GM18505 (cell line): ENCODE measurements at regions not wholly inside any gene's neighbourhood (a gene's known extent, or its start where the extent isn't known, plus 50 kb on each side); places are given as distances from the start of the nearest gene placed in this dataset.

Experiments used
- ATAC-seq: cut with Tn5 transposase; IDR thresholded peaks from one replicate; pipeline ENCODE4 v1.9.1; 2021; ENCODE audit not compliant: unreplicated experiment
- POLR2A ChIP-seq: IDR thresholded peaks from 4 replicates; pipeline ENCODE4 v1.6.1; 2011; ENCODE audit warnings: borderline replicate concordance; ENCODE audit not compliant: insufficient read depth, insufficient read length; ENCODE audit errors: extremely low read depth

DNA sequence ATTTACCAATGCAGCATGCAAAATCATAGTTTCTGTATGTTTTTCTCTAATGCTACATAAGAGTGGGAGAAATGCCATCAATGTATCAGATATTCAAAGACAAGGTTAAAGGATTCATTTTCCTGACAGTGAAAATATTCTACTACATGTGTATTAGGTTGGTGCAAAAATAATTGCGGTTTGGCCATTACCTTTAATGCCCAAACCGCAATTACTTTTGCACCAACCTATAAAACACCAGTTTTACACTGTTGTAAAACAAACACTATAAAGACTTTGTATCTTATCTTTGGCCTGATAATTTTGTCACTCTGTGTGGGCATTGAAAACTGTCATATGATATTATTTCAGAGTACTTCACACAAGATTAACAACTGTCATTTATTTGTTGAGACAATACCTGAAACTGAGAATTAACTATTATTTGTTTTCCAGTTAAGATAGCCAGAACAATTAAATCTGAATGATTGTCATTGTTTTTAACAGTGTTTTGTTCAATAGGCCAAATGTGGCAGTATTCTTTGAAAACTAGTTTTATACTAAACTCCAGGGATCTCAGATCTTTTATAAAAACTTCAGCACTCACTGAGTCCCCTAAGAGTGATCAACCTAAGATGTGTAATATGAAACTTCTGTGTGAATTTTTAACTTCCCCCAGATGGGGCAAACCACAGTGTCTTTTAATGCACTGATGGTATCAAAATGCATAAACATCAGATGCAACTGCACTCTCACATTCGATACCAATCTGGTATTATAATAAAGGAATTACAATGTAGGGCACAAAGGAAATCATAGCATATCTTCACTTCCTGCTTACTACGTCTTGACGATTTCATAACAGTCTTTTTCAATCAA, 53.8 kb upstream of the FBN2 start:
- TF ChIP-seq POLR2A = no peak
- ATAC-seq = no peak

DNA sequence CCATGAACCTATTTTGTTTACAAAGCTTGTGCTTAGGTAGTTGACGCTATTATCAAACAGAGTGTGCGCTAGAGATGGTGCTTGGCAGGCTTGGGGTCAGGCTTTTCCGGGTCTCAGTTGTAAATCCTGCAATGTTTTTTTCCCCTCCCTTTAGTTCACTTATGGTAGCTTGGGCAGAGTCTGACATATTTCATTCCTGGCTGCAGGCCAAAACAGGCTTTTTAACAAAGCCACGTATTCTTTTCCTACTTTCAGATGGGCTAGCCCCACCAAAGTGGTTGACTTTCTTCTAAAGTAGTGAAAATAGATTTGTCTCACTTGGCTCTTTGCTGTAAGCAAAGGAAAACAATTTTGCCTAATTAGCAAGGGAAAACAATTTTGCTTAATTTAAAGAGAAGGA, 58.0 kb upstream of the FBN2 start:
- no peak for ATAC-seq
- no peak for TF ChIP-seq POLR2A

DNA sequence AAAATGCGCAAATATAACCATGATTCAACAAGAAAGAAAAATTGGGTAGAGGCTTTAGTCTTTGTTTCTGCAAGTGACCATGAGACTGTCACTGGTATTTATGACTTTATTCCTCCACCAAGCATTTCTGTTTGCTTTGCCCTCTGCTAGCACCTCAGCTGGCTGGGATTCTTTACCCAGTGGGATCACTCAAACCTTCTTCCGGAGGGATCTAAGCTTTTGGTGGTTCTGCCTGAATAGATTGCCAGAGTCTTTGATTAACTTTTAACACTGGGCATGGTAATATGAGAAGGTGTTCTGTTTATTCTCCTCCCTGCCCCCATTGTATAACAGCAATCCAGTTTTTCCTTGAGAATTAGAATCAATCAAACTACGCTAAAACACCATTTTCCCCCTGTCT, 59.1 kb upstream of the FBN2 start:
- TF ChIP-seq POLR2A = no peak
- no peak for ATAC-seq

DNA sequence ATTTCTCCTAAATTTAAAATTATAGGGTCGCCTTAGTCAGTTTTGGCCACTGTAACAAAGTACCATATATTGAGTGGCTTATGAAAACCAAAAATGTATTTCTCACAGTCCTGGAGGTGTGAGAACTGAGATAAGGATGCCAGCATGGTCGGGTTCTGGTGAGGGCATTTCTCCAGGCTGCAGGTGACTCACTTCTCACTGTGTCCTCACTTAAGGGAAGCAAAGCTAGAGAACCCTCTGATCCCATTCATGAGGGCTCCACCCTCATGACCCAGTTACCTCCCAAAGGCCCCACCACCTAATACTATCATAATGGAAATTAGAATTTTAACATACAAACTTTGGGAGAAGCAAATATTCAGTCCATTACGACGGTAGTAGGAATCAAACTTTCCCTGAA, 75.1 kb upstream of the FBN2 start:
- no peak for TF ChIP-seq POLR2A
- ATAC-seq = no peak

DNA sequence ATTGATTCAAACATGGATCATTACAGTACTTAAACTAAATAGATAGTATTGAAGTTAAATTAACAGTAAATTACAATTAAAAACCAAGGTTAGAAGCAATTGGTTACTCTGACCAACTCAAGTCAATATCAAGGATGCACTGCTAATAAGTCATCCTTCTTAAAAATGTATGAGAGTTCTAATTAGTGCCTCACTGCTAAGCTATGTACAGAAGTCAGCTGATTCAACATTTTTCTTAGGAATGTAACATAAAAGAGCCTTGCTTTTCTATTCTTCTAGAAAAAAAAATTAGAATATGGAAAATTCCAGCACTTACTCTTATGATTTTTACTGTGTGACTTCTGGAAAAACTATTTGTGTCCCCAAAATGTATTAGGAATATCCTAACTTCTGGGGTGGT, 75.7 kb upstream of the FBN2 start:
- ATAC-seq = no peak
- TF ChIP-seq POLR2A = no peak

DNA sequence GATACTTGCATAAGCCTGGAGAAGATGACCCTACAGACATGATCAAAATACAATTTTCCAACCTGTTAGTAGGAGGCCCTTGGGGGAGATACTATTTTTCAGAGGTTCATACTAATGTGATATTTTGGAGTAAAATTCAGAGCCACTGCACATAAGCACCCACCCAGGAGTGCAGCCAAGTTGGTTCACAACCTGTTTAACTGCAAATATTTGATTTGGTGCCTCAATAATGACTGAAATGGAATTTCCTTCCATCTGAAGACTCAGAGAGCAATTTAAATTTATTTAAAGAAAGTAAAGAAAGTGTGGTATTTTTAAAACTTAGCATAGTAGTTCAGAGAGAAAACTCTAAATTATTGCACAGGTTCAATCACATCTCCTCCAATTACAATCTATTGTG, 77.5 kb upstream of the FBN2 start:
- no peak for TF ChIP-seq POLR2A
- no peak for ATAC-seq

DNA sequence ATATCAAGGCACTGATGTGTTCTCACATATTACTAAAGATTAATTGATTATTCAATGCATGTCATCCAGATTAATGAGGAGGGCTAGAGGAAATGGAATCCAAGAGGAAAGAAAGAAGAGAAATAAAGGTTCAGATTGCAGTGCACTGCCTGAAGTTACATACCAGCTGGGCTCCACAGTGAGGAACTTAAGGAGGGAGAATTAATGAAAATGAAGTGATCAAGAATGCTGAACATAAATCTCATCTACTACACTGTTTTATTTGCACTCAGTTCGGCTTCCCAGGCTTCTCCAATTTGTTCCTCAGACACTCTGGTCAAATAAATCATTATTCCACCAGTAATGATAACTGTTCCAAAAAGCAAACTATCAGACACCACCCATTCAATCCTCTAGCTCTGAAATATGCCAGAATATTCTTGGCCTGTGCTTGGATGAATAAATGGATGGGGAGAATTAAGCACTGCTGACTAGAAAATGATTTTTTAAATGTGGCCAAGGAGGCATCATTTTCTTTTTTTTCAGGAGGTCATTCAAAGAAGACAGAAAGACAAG, 88.6 kb upstream of the FBN2 start:
- ATAC-seq = no peak
- TF ChIP-seq POLR2A = no peak

DNA sequence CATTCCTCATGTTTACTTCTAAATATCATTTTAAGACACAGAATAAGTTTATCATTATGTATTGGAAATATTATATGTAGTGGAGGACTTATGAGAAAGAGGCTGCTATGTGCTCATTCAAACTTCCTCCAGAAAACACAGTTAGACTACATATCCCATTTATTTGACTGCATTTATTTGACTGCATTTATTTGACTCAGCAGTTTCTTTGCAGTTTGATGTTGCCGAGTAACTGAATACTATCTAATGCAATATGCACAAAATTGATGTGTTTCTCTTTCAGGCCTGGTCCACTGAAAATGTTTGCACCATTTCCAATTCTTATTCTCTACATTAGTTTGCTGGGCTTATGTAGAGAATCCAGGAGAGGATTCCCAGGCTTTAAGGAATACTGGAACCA, 89.9 kb upstream of the FBN2 start:
- no peak for ATAC-seq
- no peak for TF ChIP-seq POLR2A

DNA sequence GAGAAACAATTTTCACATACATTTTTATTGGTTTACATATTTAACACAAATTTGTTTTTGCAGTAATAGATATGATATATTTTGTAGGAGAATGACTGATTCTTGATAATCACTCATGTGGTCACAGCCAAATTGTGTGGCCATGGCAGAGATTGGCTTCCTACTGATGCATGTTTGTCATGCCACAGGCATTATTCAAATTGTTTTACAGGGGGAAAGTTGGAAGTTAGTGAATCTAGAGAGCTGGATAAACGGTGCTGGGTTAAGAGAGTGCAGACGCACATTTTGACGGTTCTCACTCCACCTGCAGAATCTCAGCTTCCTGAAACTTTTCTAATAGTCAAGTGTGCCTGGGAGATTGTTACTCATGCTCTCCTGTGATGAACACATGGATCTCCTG, 91.1 kb upstream of the FBN2 start:
- no peak for TF ChIP-seq POLR2A
- no peak for ATAC-seq

DNA sequence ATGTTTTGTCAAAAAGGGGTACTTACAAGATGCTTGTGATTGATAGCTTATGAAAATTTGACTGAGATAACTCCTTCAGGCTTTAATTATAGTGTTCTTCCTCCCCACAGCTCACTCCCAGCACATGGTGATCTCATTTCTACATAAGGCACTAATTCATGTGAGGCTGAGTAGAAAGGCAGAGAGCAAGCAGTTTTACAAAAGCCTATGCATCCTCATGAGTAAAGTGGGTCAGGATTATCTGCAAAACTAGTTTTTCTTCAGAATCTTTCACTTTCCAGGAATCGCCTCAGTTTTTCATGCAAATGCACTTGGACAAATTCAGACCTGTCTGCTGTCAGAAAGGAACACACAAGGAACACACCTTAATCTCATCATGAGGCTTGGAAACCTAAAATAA, 92.1 kb upstream of the FBN2 start:
- no peak for TF ChIP-seq POLR2A
- no peak for ATAC-seq

DNA sequence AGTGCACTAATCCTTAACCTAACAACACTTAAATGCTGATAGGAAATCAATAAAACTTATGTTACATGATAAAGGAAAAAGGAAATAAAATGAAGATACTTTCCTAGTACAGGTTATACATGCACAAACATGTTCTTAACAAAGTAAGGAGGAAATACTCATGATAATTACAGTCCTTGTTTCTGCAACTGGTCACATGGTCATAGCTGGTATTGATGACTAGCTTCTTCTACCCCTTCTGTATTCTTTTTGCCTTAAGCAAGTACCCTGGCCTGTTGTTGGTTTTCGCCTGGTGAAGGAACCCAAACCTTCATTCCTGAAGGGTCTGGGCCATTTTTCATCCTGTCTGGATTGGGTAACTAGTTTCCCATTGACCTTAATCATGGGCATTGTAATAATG, 93.7 kb upstream of the FBN2 start:
- no peak for TF ChIP-seq POLR2A
- no peak for ATAC-seq

DNA sequence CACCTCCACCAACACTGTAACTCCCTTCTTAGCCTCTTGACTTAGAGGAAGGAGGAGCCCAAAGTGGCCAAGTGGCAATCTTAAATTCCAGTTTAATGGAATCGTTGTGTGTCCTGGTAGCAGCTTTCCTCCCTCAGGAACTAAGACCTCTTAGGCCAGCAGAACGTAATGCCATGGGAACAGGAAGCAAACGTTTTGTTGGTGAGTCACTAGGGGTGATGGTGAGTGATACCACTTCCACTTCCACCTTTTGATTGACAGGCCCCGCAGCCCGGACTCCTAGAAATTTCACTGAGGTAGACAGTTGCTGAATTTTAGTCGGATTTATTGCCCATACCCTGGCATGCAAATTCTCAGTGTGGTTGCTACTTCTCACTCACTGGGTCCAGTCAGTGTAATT, 94.2 kb upstream of the FBN2 start:
- no peak for ATAC-seq
- no peak for TF ChIP-seq POLR2A

DNA sequence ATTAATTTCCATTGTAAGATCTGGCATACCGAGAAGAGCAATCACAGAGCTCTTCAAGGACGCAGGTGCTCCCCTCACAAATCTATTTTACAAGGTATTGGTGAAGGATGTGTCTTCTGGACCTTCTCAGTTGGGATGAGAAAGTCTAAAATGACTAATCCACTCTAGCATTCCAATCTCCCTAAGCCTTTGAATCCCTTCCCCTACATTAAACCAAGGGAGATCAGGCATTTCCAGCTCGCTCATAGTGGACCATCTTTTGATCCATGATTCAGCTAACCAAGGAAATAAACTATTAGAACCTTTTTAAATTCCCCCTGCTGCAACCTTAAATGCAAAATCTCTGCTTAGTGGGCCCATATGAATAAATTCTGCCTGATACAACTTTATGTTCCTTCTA, 95.9 kb upstream of the FBN2 start:
- TF ChIP-seq POLR2A = no peak
- ATAC-seq = no peak

DNA sequence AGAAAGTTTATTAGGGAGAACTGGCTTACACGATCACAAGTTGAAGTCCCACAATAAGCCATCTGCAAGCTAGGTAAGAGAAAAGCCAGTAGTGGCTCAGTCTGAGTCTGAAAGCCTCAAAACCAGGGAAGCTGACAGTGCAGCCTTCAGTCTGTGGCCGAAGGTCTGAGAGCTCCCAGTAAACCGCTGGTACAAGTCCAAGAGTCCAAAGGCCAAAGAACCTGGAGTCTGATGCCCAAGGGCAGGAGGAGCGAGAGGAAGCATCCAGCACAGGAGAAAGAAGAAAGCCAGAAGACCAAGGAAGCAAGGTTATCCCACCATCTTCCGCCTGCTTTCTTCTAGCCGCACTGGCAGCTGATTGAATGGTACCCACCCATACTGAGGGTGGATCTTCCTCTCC, 97.3 kb upstream of the FBN2 start:
- no peak for ATAC-seq

More for the DNA sequence above, 97.3 kb upstream of the FBN2 start:
- TF ChIP-seq POLR2A = no peak
